Naive B cell (primary cell): ENCODE measurements at regions not wholly inside any gene's neighbourhood (a gene's known extent, or its start where the extent isn't known, plus 50 kb on each side); places are given as distances from the start of the nearest gene placed in this dataset.

ENCODE experiments used
- ATAC-seq, 2 donors: fragments of 150-1000 bp; cut with Tn5 transposase; 2 replicates each; pipeline ENCODE4 v1.10.0; 2021; ENCODE audit warnings: low read depth in 2 of 2, mild to moderate bottlenecking in 2 of 2, moderate library complexity in 2 of 2
- DNase-seq: peaks from one replicate; pipeline ENCODE4 v3.0.0; 2022
- H3K27ac Mint-ChIP-seq, 6 donors: one replicate each; pipeline ENCODE4 v1.8.0; 2020 to 2022; ENCODE audit warnings: mild to moderate bottlenecking in 6 of 6, mixed read lengths in 6 of 6, moderate library complexity in 5 of 6, inconsistent platforms in 2 of 6
- H3K27me3 Mint-ChIP-seq, 3 donors: one replicate each; pipeline ENCODE4 v1.8.0; 2021 to 2022; ENCODE audit warnings: mixed read lengths in 3 of 3, mild to moderate bottlenecking in 1 of 3
- H3K36me3 Mint-ChIP-seq, 2 donors: one replicate each; pipeline ENCODE4 v1.8.0; 2020 to 2022; ENCODE audit warnings: mixed read lengths in 2 of 2, inconsistent platforms in 1 of 2, mild to moderate bottlenecking in 1 of 2
- H3K4me1 Mint-ChIP-seq, 3 donors: one replicate each; pipeline ENCODE4 v1.8.0; 2020 to 2022; ENCODE audit warnings: mixed read lengths in 3 of 3, inconsistent platforms in 1 of 3, mild to moderate bottlenecking in 1 of 3, moderate library complexity in 1 of 3
- H3K4me3 Mint-ChIP-seq, 8 donors: one replicate each; pipeline ENCODE4 v1.8.0; 2020 to 2022; ENCODE audit warnings: mild to moderate bottlenecking in 8 of 8, mixed read lengths in 8 of 8, moderate library complexity in 8 of 8, inconsistent platforms in 2 of 8
- H3K9me3 Mint-ChIP-seq, 7 donors: one replicate each; pipeline ENCODE4 v1.8.0; 2020 to 2022; ENCODE audit warnings: mixed read lengths in 7 of 7, mild to moderate bottlenecking in 5 of 7, inconsistent platforms in 2 of 7, moderate library complexity in 1 of 7

DNA sequence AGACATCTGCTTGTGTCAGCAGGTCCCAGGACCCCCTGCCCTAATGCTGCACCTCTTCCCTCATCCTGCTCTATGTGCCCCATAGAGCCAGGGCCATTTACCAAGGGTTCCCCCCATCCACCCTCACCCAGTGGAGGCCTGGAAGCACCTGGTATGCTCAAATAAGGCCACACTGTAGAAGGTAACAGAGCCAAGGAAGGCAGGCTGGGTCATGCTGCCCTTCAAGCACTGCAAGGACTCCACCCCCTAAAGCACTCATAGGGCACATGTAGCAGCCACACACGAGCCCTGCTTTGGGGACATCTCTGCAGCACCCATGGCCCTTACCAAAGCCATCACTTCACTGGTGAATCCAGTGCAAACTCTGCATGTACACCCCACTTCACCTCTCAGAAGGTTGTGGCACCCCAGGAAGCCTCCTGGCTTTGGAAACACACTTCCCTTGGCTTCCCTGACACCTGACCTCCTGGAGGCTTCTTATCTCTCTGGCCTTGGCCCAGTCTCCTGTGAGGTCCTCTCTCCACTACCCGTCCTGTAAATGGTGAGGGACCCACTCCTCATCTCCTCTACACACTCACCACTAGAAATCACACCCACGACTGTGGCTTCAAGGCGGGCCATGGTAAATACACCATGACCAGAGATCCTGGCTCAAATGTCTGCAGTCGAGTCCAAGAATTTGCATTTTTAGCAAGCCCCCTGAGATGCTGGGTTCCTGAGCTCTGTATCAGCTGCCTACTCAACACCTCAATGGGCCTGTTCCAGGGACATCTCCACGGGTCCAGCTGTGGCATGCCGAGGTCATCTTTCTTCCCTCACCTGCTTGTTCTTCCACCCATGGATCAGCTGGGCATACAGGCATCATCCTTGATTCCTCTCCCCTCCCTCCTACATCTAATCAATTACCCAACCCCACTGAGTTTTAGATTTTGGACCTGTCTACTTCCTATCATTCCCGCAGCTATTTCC, 80.9 kb upstream of the DOCK9 start:
- no peak for ATAC-seq
- Mint-ChIP-seq H3K4me3 (no peak overlapping the region), H3K27me3 (peaks cover 38 to 48% (median 42%) of the 10 kb centered on the region in 3 donors), H3K27ac (peak overlapping the region in 2 of 6 donors; percentile 13 to 14), H3K9me3 (no peaks in the 10 kb centered on the region), H3K36me3 (peaks cover 3 to 14% of the 10 kb centered on the region in 2 donors), H3K4me1 (peaks cover 20 to 27% (median 23%) of the 10 kb centered on the region in 3 donors)
- no peak for DNase-seq

DNA sequence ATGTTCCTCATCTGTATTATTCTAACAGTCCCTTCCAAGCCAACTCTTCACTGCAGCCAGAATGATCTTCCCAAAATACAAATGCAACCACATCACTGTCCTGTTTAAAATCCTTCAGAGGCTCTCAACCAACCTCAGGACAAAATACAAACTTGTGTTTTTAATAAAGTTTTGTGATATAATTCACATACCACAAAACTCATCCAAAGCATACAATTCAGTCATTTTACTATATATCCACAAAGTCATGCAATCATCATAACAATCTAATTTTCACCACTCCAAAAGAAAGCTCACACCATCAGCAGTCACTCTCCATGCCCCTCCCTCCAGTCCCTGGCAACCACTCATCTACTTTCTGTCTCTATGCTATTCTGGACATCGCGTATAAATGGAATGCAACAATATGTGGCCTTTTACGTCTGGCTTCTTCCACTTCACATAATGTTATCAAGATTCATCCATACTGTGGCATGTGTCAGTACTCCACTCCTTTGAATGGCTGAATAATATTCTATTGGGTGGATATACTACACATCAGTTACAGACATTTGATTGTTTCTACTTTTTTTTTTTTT, 81.7 kb upstream of the DOCK9 start:
- ATAC-seq: no peak
- no peak overlapping the region for H3K4me3 Mint-ChIP-seq
- no peak for DNase-seq
- H3K27ac Mint-ChIP-seq: no peak overlapping the region
- H3K9me3 Mint-ChIP-seq: no peaks in the 10 kb centered on the region
- peaks cover 34 to 46% (median 44%) of the 10 kb centered on the region in 3 donors for H3K27me3 Mint-ChIP-seq
- peaks cover 24 to 29% (median 26%) of the 10 kb centered on the region in 3 donors for H3K4me1 Mint-ChIP-seq
- H3K36me3 Mint-ChIP-seq: peaks cover 7 to 19% of the 10 kb centered on the region in 2 donors

DNA sequence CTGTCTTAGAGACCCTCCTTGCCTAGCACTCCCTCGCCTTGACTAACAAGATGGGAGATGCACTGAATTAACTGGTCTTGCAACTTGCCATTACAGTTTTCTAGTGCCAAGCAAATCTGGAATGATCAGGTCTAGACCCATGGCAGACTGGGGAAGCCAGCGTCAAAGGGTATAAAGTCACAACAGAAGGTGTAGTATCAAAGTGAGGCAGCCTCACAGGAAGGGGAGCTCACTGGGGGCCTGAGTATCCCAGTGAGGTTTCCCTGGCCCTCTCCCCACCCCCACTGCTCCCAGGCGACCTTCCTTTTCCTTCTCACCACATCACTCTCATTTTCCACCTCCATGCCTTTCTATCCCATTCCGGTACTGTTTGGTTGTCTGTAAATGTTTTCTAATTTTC, 83.5 kb upstream of the DOCK9 start:
- no peak for DNase-seq
- H3K4me1 Mint-ChIP-seq: peaks cover 28 to 39% (median 29%) of the 10 kb centered on the region in 3 donors
- H3K9me3 Mint-ChIP-seq: no peaks in the 10 kb centered on the region
- peaks cover 29 to 46% (median 34%) of the 10 kb centered on the region in 3 donors for H3K27me3 Mint-ChIP-seq
- H3K27ac Mint-ChIP-seq: no peak overlapping the region
- H3K4me3 Mint-ChIP-seq: peak overlapping the region in 1 of 8 donors; percentile 0
- ATAC-seq: no peak
- H3K36me3 Mint-ChIP-seq: peaks cover 7 to 19% of the 10 kb centered on the region in 2 donors

DNA sequence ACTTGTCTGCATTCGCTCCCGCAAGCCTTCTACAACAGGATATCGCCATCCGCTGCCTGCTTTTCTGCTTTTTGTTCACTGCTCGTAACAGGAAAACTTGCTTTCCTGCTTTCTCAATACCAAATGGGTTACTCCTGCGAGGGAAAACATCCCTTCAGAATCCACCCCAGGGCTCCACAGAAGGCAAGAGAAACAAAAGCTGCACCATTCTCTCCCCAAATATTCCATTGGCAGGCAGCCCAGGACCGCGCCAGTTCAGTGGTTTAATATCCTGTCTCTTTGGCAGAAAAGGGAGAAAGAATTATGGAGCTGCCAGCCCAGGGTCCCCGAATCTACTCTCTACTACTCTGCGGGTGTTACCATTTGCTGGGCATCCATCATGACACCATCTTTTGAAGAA, 84.7 kb upstream of the DOCK9 start:
- H3K27ac Mint-ChIP-seq: peak overlapping the region in 2 of 6 donors; percentile 81 to 82
- no peaks in the 10 kb centered on the region for H3K9me3 Mint-ChIP-seq
- peak overlapping the region in 1 of 8 donors; percentile 55 for H3K4me3 Mint-ChIP-seq
- ATAC-seq: no peak
- DNase-seq: no peak
- H3K36me3 Mint-ChIP-seq: peaks cover 7 to 19% of the 10 kb centered on the region in 2 donors
- peaks cover 35 to 46% (median 36%) of the 10 kb centered on the region in 3 donors for H3K4me1 Mint-ChIP-seq
- peaks cover 29 to 46% (median 34%) of the 10 kb centered on the region in 3 donors for H3K27me3 Mint-ChIP-seq

DNA sequence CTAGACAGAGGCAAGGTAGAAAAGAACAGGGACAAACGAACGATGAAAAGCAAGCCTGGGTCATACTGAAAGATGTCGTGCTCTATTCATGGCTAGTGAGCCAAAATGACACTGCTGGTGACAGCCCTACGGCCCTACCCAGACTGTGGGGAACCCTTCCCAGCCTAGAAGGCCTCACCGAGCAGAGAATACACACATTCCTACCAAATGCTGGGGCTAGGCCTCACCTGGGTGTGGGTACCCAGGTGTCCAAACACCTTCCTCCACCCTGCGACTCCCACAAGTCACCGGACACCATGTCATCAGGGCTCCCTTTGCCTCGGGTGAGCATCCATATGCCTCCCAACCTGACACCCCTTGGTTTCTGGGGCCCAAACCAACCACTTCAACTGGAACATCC, 85.3 kb upstream of the DOCK9 start:
- H3K27me3 Mint-ChIP-seq: peaks cover 29 to 46% (median 34%) of the 10 kb centered on the region in 3 donors
- H3K36me3 Mint-ChIP-seq: peaks cover 7 to 19% of the 10 kb centered on the region in 2 donors
- no peak for ATAC-seq
- no peaks in the 10 kb centered on the region for H3K9me3 Mint-ChIP-seq
- peak overlapping the region in 2 of 8 donors; percentile 17 to 29 for H3K4me3 Mint-ChIP-seq
- H3K4me1 Mint-ChIP-seq: peaks cover 35 to 50% (median 36%) of the 10 kb centered on the region in 3 donors
- peak overlapping the region in 2 of 6 donors; percentile 57 to 82 for H3K27ac Mint-ChIP-seq
- DNase-seq: no peak

DNA sequence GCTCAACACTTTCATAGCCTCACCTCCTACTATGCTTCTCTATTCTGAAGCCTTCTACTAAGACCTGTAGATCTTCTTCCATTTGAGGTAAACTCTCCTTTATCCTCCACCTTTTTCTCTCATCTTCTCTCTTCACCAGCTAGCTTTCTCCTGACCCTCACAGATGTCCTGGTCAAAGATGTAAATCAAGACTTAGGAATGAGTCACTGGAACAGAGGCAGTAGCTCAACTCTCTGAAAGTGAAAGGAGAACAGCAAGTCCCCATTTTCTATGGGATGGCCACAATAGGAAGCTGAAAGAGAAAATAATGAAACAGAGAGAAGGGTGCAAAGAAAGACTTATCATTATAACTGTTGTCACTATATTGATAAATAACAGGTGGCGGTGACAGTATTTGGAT, 86.1 kb upstream of the DOCK9 start:
- Mint-ChIP-seq H3K4me1 (peaks cover 35 to 50% (median 36%) of the 10 kb centered on the region in 3 donors), H3K36me3 (peaks cover 7 to 19% of the 10 kb centered on the region in 2 donors), H3K27me3 (peaks cover 29 to 45% (median 30%) of the 10 kb centered on the region in 3 donors), H3K9me3 (no peaks in the 10 kb centered on the region), H3K27ac (no peak overlapping the region), H3K4me3 (peak overlapping the region in 1 of 8 donors; percentile 0)
- DNase-seq (no peak), ATAC-seq (no peak)

DNA sequence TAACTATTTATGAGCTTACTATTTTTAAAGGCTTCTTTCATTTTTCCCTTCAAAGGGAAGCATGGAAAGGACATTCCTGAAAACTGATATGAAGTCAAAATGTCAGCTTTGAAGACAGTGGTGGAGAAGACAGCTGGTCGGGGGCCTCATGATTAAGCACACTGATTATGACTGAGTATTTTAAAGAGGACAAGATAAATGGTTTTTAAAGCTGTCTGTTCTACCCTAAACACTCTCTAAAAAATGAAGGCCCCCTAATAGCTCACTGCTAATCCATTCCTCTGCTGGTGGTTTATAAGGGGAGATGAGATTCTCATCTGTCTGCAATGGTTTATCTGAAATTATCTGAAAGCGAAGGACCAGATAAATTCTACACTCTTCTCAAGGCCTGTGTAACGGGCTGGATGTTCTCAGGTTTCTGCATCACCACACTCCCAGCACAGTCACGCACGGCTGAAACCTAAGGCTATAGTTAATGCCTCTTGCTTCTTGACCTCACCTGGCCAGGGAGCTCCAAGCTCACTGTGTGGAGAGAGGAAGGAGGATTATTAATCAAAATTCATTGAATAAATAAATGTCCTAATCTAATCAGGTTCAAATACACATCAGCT, 86.9 kb upstream of the DOCK9 start:
- ATAC-seq (no peak), DNase-seq (no peak)
- H3K27me3 Mint-ChIP-seq: peaks cover 22 to 38% (median 25%) of the 10 kb centered on the region in 3 donors
- no peaks in the 10 kb centered on the region for H3K9me3 Mint-ChIP-seq
- H3K4me3 Mint-ChIP-seq: peak overlapping the region in 2 of 8 donors; percentile 11 to 22
- H3K36me3 Mint-ChIP-seq: peaks cover 7 to 19% of the 10 kb centered on the region in 2 donors
- H3K27ac Mint-ChIP-seq: no peak overlapping the region
- peaks cover 35 to 50% (median 36%) of the 10 kb centered on the region in 3 donors for H3K4me1 Mint-ChIP-seq

DNA sequence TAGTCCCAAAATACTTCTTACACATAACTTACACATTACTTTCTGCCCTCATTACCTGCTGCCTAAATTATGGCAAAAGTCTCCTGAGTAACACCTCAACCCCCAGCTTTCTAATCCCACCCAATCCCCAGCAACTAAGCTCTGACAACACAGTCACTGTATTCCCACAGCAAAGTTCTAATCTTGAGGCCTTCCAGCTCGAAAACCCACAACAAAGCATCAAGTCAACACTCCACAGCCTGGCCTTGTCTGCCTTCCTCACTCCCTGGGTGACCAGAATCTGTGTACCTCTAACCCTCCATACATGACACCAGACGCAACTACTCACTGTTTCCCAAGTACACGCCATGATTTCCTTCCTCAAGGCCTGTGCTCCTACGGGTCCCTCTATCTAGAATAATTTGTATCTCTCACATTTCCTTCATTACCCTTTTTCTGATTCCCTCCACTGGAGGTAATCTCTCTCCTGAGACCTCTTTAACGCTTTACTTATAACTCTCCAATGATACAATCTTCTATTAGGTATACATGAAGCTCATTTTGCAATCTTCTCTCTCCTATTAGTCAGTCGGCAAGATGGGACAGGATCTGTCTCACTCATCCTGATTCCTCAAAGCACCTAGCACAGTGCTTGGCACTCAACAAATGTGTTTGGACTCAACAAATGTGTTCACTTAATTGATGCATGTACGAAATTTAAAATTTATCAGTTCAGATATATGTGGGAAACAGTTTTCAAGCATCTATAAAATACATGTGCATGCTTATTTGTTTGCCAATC, 87.6 kb upstream of the DOCK9 start:
- H3K4me1 Mint-ChIP-seq: peaks cover 35 to 50% (median 36%) of the 10 kb centered on the region in 3 donors
- no peaks in the 10 kb centered on the region for H3K9me3 Mint-ChIP-seq
- peak overlapping the region in 1 of 8 donors; percentile 11 for H3K4me3 Mint-ChIP-seq
- ATAC-seq: no peak
- no peak for DNase-seq
- peaks cover 22 to 38% (median 25%) of the 10 kb centered on the region in 3 donors for H3K27me3 Mint-ChIP-seq
- peaks cover 7 to 19% of the 10 kb centered on the region in 2 donors for H3K36me3 Mint-ChIP-seq
- H3K27ac Mint-ChIP-seq: peak overlapping the region in 2 of 6 donors; percentile 1 to 4

DNA sequence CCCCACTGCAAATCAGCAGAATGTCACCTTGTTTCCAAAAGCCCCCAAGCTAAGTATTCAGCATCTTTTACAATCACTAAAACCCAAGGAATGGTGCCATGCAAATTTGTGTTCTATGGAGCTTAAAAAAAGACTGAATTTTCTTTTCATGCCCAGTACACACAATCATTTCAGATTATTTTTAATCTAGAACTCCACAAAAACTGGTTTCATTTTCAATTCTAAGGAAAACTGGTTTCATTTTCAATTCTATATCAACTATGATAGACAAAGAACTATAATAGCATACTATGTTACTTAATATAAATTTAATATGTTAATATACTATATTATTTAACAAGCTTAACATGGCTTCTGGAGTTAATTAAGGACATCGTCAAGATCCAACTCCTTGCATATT, 88.4 kb upstream of the DOCK9 start:
- H3K9me3 Mint-ChIP-seq: no peaks in the 10 kb centered on the region

DNA sequence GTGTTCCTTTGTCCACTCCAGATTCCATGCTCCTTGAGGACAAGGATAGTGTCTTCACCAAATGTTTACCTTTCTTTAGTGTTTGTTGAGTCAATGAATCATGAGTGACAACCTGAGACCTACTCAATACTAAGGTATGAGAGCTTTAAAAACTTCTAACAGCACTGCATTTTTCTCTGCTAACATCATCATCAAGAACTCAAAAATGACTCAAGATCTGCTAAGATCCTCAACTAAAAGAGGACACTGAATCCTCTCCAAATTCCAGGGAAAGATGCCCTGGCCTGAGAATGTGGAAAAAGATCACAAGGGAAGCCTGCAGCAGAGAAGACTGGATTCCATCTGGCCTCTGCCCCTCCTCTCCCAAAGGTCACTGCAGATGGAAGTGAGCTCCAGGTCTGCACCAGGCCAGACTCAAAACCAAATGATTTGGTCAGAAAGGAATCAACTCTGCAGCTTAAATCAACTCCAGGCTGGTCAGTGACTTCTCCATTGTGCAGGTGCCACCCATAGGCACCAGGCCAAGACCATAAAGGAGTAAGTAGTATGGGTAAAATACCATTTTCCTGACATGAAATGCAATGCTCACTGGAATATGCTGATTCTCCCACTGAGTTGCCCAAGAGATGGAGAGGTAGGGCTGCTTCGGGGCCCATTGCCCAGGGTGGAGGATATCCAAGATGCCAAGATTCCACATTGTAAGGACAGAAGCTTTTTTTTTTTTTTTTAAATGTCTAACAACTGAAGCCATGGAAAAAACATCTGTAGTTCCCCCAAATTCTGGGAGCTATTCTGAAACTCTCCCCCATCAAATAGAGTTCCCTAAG, 89.5 kb upstream of the DOCK9 start:
- peaks cover 33 to 43% (median 33%) of the 10 kb centered on the region in 3 donors for H3K4me1 Mint-ChIP-seq
- H3K27me3 Mint-ChIP-seq: peaks cover 14 to 27% (median 19%) of the 10 kb centered on the region in 3 donors
- H3K4me3 Mint-ChIP-seq: peak overlapping the region in 2 of 8 donors; percentile 1
- DNase-seq (no peak), ATAC-seq (no peak)
- peaks cover 7 to 19% of the 10 kb centered on the region in 2 donors for H3K36me3 Mint-ChIP-seq
- no peaks in the 10 kb centered on the region for H3K9me3 Mint-ChIP-seq
- H3K27ac Mint-ChIP-seq: peak overlapping the region in 2 of 6 donors; percentile 5 to 25

More for the DNA sequence above, 88.4 kb upstream of the DOCK9 start:
- H3K4me1 Mint-ChIP-seq: peaks cover 35 to 50% (median 36%) of the 10 kb centered on the region in 3 donors
- peaks cover 21 to 38% (median 22%) of the 10 kb centered on the region in 3 donors for H3K27me3 Mint-ChIP-seq
- DNase-seq (no peak), ATAC-seq (peak in 1 of 2 donors; percentile 36)
- H3K27ac Mint-ChIP-seq: no peak overlapping the region
- H3K36me3 Mint-ChIP-seq: peaks cover 7 to 19% of the 10 kb centered on the region in 2 donors
- H3K4me3 Mint-ChIP-seq: peak overlapping the region in 1 of 8 donors; percentile 17

DNA sequence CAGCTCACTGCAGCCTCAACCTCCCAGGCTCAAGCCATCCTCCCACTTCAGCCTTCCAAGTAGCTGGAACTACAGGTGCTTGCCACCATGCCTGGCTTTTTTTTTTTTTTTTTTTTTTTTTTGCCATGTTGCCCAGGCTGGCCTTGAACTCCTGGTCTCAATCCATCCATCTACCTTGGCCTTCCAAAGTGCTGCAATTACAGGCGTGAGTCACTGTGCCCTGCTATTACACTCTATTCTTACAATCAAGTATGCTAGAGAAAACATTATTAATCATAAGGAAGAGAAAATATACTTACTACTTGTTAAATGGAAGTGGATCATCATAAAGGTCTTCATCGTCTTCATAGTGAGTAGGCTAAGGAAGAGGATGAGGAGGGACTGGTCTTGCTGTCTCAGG, 93.3 kb upstream of the DOCK9 start:
- peaks cover 8 to 26% (median 12%) of the 10 kb centered on the region in 3 donors for H3K4me1 Mint-ChIP-seq
- no peak for ATAC-seq
- H3K27ac Mint-ChIP-seq: peak overlapping the region in 2 of 6 donors; percentile 41 to 74
- no peak overlapping the region for H3K4me3 Mint-ChIP-seq
- no peak for DNase-seq
- peaks cover 0 to 6% (median 0%) of the 10 kb centered on the region in 3 donors for H3K27me3 Mint-ChIP-seq
- H3K36me3 Mint-ChIP-seq: peaks cover under 1 to 13% of the 10 kb centered on the region in 2 donors
- peaks cover 3 to 17% (median 10%) of the 10 kb centered on the region in 7 donors for H3K9me3 Mint-ChIP-seq

DNA sequence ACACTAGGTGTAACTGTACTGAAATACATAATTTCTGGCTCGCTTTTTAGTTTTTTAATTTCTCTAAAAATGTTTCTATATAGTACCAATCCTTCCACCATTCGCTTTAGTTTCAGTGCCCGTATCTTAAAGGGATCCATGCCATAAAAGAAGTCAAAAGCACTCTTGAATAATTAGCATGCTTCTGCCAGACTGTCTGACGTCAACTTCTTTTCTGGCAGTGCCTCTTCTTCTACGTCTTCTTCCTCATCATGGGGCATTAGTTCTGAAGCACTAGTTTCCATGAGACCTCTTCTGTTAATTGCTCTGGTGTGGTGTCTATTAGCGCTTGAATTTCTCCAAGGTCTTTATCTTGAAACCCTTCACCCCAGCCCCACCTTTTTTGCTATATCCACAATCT, 93.8 kb upstream of the DOCK9 start:
- Mint-ChIP-seq H3K4me1 (peaks cover 11 to 27% (median 15%) of the 10 kb centered on the region in 3 donors), H3K27me3 (peaks cover 0 to 6% (median 0%) of the 10 kb centered on the region in 3 donors), H3K4me3 (no peak overlapping the region), H3K36me3 (peaks cover 5 to 17% of the 10 kb centered on the region in 2 donors), H3K9me3 (peaks cover 3 to 17% (median 10%) of the 10 kb centered on the region in 7 donors), H3K27ac (no peak overlapping the region)
- DNase-seq (no peak), ATAC-seq (no peak)
